CD8-positive, alpha-beta memory T cell (primary cell): ENCODE measurements at regions not wholly inside any gene's neighbourhood (a gene's known extent, or its start where the extent isn't known, plus 50 kb on each side); places are given as distances from the start of the nearest gene placed in this dataset.

ENCODE experiments used
- CTCF ChIA-PET: fragments of 350-600 bp; sonication (Branson Sonifier 250); formaldehyde crosslinking; loops from one replicate; lab custom pipeline; 2021; ENCODE audit warnings: antibody characterized with exemption; lab: Charles Lee
- POLR2A ChIA-PET: fragments of 350-600 bp; sonication (Branson Sonifier 250); formaldehyde crosslinking; loops from one replicate; lab custom pipeline; 2021; ENCODE audit warnings: antibody characterized with exemption; lab: Charles Lee
- DNase-seq, 5 donors: peaks; one replicate each; pipeline versions ENCODE4 v3.0.0 to v3.0.0-alpha.2; 2020 to 2022; ENCODE audit warnings: mixed read lengths in 1 of 5
- H3K27ac ChIP-seq: one replicate; pipeline ENCODE4 v1.7.0; 2013; ENCODE audit warnings: low read depth, mild to moderate bottlenecking, low read length, moderate library complexity
- H3K27me3 ChIP-seq: 2 replicates; pipeline ENCODE4 v1.7.0; 2013; ENCODE audit warnings: low read length, mild to moderate bottlenecking; ENCODE audit not compliant: insufficient read depth, poor library complexity, severe bottlenecking
- H3K36me3 ChIP-seq: 2 replicates; pipeline ENCODE4 v1.7.0; 2013; ENCODE audit warnings: mild to moderate bottlenecking, low read length, moderate library complexity; ENCODE audit not compliant: insufficient read depth
- H3K4me1 ChIP-seq: 2 replicates; pipeline ENCODE4 v1.7.0; 2013; ENCODE audit warnings: mild to moderate bottlenecking, low read length, moderate library complexity; ENCODE audit not compliant: insufficient read depth
- H3K4me3 ChIP-seq: 2 replicates; pipeline ENCODE4 v1.7.0; 2013; ENCODE audit warnings: mild to moderate bottlenecking, low read length
- H3K9me3 ChIP-seq: 2 replicates; pipeline ENCODE4 v1.7.0; 2013; ENCODE audit warnings: mild to moderate bottlenecking, low read length
- H3K27ac Mint-ChIP-seq, 8 donors: one replicate each; pipeline ENCODE4 v1.8.0; 2020 to 2021; ENCODE audit warnings: mixed read lengths in 8 of 8, mild to moderate bottlenecking in 6 of 8, inconsistent platforms in 3 of 8, moderate library complexity in 3 of 8
- H3K27me3 Mint-ChIP-seq, 2 donors: one replicate each; pipeline ENCODE4 v1.8.0; 2020 to 2021; ENCODE audit warnings: mixed read lengths in 2 of 2, mild to moderate bottlenecking in 1 of 2, moderate library complexity in 1 of 2
- H3K36me3 Mint-ChIP-seq, 3 donors: one replicate each; pipeline ENCODE4 v1.8.0; 2020 to 2021; ENCODE audit warnings: mixed read lengths in 3 of 3, inconsistent platforms in 1 of 3, mild to moderate bottlenecking in 1 of 3
- H3K4me1 Mint-ChIP-seq, 3 donors: one replicate each; pipeline ENCODE4 v1.8.0; 2020 to 2021; ENCODE audit warnings: mixed read lengths in 3 of 3, inconsistent platforms in 1 of 3, mild to moderate bottlenecking in 1 of 3
- H3K4me3 Mint-ChIP-seq, 7 donors: one replicate each; pipeline ENCODE4 v1.8.0; 2020 to 2021; ENCODE audit warnings: mixed read lengths in 7 of 7, mild to moderate bottlenecking in 6 of 7, moderate library complexity in 4 of 7, inconsistent platforms in 2 of 7
- H3K9me3 Mint-ChIP-seq, 5 donors: one replicate each; pipeline ENCODE4 v1.8.0; 2020 to 2022; ENCODE audit warnings: mixed read lengths in 5 of 5, mild to moderate bottlenecking in 3 of 5, moderate library complexity in 2 of 5, inconsistent platforms in 1 of 5

GRCh38 chr3:14600075-14600474 is 51.5 kb upstream of the CCDC174 start:
- no peaks in the 10 kb centered on the region for H3K36me3 ChIP-seq
- H3K9me3 Mint-ChIP-seq: peaks cover 3 to 12% (median 5%) of the 10 kb centered on the region in 5 donors
- H3K27ac ChIP-seq: no peak overlapping the region
- no peak overlapping the region for H3K27ac Mint-ChIP-seq
- H3K36me3 Mint-ChIP-seq: peaks cover 0 to 4% (median 0%) of the 10 kb centered on the region in 3 donors
- peaks cover 19% of the 10 kb centered on the region for H3K27me3 ChIP-seq
- H3K4me1 ChIP-seq: no peaks in the 10 kb centered on the region
- POLR2A ChIA-PET: no interaction called here
- no peak overlapping the region for H3K4me3 Mint-ChIP-seq
- no peak for DNase-seq
- CTCF ChIA-PET: no interaction called here
- no peaks in the 10 kb centered on the region for H3K9me3 ChIP-seq
- H3K4me3 ChIP-seq: no peak overlapping the region
- H3K27me3 Mint-ChIP-seq: peaks cover 55 to 69% of the 10 kb centered on the region in 2 donors
- peaks cover 3 to 10% (median 7%) of the 10 kb centered on the region in 3 donors for H3K4me1 Mint-ChIP-seq

GRCh38 chr3:14600856-14601610 is 50.5 kb upstream of the CCDC174 start:
- H3K27me3 ChIP-seq: peaks cover 19% of the 10 kb centered on the region
- no peak overlapping the region for H3K4me3 ChIP-seq

GRCh38 chr3:14601692-14602005 is 49.9 kb upstream of the CCDC174 start:
- H3K27ac Mint-ChIP-seq: no peak overlapping the region
- no peak overlapping the region for H3K4me3 ChIP-seq
- H3K4me1 ChIP-seq: no peaks in the 10 kb centered on the region
- H3K9me3 ChIP-seq: no peaks in the 10 kb centered on the region
- peaks cover 19% of the 10 kb centered on the region for H3K27me3 ChIP-seq
- peaks cover 3 to 12% (median 5%) of the 10 kb centered on the region in 5 donors for H3K9me3 Mint-ChIP-seq
- H3K36me3 ChIP-seq: no peaks in the 10 kb centered on the region
- peaks cover 50 to 76% of the 10 kb centered on the region in 2 donors for H3K27me3 Mint-ChIP-seq
- H3K4me3 Mint-ChIP-seq: no peak overlapping the region
- ChIA-PET POLR2A (no interaction called here), CTCF (no interaction called here)
- no peak for DNase-seq
- H3K4me1 Mint-ChIP-seq: peaks cover 3 to 10% (median 7%) of the 10 kb centered on the region in 3 donors
- H3K36me3 Mint-ChIP-seq: peaks cover 0 to 4% (median 0%) of the 10 kb centered on the region in 3 donors
- no peak overlapping the region for H3K27ac ChIP-seq

More at GRCh38 chr3:14600856-14601610, 50.5 kb upstream of the CCDC174 start:
- H3K4me1 ChIP-seq: no peaks in the 10 kb centered on the region
- Mint-ChIP-seq H3K36me3 (peaks cover 0 to 4% (median 0%) of the 10 kb centered on the region in 3 donors), H3K4me3 (no peak overlapping the region), H3K27me3 (peaks cover 53 to 76% of the 10 kb centered on the region in 2 donors), H3K9me3 (peaks cover 3 to 12% (median 5%) of the 10 kb centered on the region in 5 donors), H3K4me1 (peaks cover 3 to 10% (median 7%) of the 10 kb centered on the region in 3 donors), H3K27ac (no peak overlapping the region)
- no peak for DNase-seq
- ChIA-PET CTCF (no interaction called here), POLR2A (no interaction called here)
- H3K36me3 ChIP-seq: no peaks in the 10 kb centered on the region
- no peak overlapping the region for H3K27ac ChIP-seq
- H3K9me3 ChIP-seq: no peaks in the 10 kb centered on the region
